Nephron progenitor cell (in vitro differentiated cells): ENCODE measurements at regions not wholly inside any gene's neighbourhood (a gene's known extent, or its start where the extent isn't known, plus 50 kb on each side); places are given as distances from the start of the nearest gene placed in this dataset.

Source experiments
- DNase-seq: peaks from one replicate; pipeline ENCODE4 v3.0.0; 2021
- H3K27ac Mint-ChIP-seq: 2 replicates; pipeline ENCODE4 v1.8.0; 2021; ENCODE audit warnings: mild to moderate bottlenecking, moderate library complexity, mixed read lengths
- H3K27me3 Mint-ChIP-seq: 2 replicates; pipeline ENCODE4 v1.8.0; 2021; ENCODE audit warnings: mild to moderate bottlenecking, low read depth, mixed read lengths; ENCODE audit not compliant: poor library complexity
- H3K36me3 Mint-ChIP-seq: 2 replicates; pipeline ENCODE4 v1.8.0; 2021; ENCODE audit warnings: low read depth, mixed read lengths
- H3K4me1 Mint-ChIP-seq: 2 replicates; pipeline ENCODE4 v1.8.0; 2021; ENCODE audit warnings: mixed read lengths
- H3K4me3 Mint-ChIP-seq: 2 replicates; pipeline ENCODE4 v1.8.0; 2021; ENCODE audit warnings: mild to moderate bottlenecking, moderate library complexity, mixed read lengths
- H3K9me3 Mint-ChIP-seq: 2 replicates; pipeline ENCODE4 v1.8.0; 2021; ENCODE audit warnings: mild to moderate bottlenecking, moderate library complexity, mixed read lengths
- CTCF ChIP-seq: fragments of 200-600 bp; sonication (generic); IDR thresholded peaks from 2 replicates; pipeline ENCODE4 v1.5.0; 2021; ENCODE audit warnings: antibody characterized with exemption

GRCh38 chr18:22688877-22689496, 244.1 kb upstream of the RBBP8 start:
- H3K36me3 Mint-ChIP-seq: no peaks in the 10 kb centered on the region
- H3K4me3 Mint-ChIP-seq: no peak overlapping the region
- DNase-seq: no peak
- H3K4me1 Mint-ChIP-seq: no peaks in the 10 kb centered on the region
- peaks cover 10% of the 10 kb centered on the region for H3K9me3 Mint-ChIP-seq
- H3K27me3 Mint-ChIP-seq: peaks cover 3% of the 10 kb centered on the region
- no peak overlapping the region for H3K27ac Mint-ChIP-seq
- no peak for TF ChIP-seq CTCF

- no peaks in the 10 kb centered on the region for H3K36me3 Mint-ChIP-seq
These were observed 243.4 kb upstream of the RBBP8 start for GRCh38 chr18:22689712-22690111.

GRCh38 chr18:22690556-22690955, 242.6 kb upstream of the RBBP8 start:
- H3K9me3 Mint-ChIP-seq: peaks cover 10% of the 10 kb centered on the region
- H3K27me3 Mint-ChIP-seq: peaks cover 3% of the 10 kb centered on the region
- no peak overlapping the region for H3K4me3 Mint-ChIP-seq
- no peak overlapping the region for H3K27ac Mint-ChIP-seq
- no peaks in the 10 kb centered on the region for H3K36me3 Mint-ChIP-seq
- TF ChIP-seq CTCF: no peak
- no peak for DNase-seq
- no peaks in the 10 kb centered on the region for H3K4me1 Mint-ChIP-seq

More at GRCh38 chr18:22689712-22690111, 243.4 kb upstream of the RBBP8 start:
- Mint-ChIP-seq H3K27me3 (peaks cover 3% of the 10 kb centered on the region), H3K4me3 (no peak overlapping the region), H3K27ac (no peak overlapping the region), H3K9me3 (peaks cover 10% of the 10 kb centered on the region), H3K4me1 (no peaks in the 10 kb centered on the region)
- TF ChIP-seq CTCF: no peak
- no peak for DNase-seq

- Mint-ChIP-seq H3K27me3 (peaks cover 3% of the 10 kb centered on the region), H3K4me3 (no peak overlapping the region)
These were observed 241.0 kb upstream of the RBBP8 start for GRCh38 chr18:22691946-22692710.

GRCh38 chr18:22694954-22695353, 238.2 kb upstream of the RBBP8 start:
- H3K27me3 Mint-ChIP-seq: peaks cover 10% of the 10 kb centered on the region
- no peak overlapping the region for H3K4me3 Mint-ChIP-seq
- DNase-seq: no peak
- no peaks in the 10 kb centered on the region for H3K36me3 Mint-ChIP-seq
- no peak overlapping the region for H3K27ac Mint-ChIP-seq
- H3K4me1 Mint-ChIP-seq: no peaks in the 10 kb centered on the region
- TF ChIP-seq CTCF: no peak
- no peaks in the 10 kb centered on the region for H3K9me3 Mint-ChIP-seq

More at GRCh38 chr18:22691946-22692710, 241.0 kb upstream of the RBBP8 start:
- Mint-ChIP-seq H3K4me1 (no peaks in the 10 kb centered on the region), H3K36me3 (no peaks in the 10 kb centered on the region), H3K27ac (no peak overlapping the region), H3K9me3 (peaks cover 3% of the 10 kb centered on the region)
- no peak for TF ChIP-seq CTCF
- no peak for DNase-seq

GRCh38 chr18:22695674-22696073, 237.5 kb upstream of the RBBP8 start:
- no peak for TF ChIP-seq CTCF
- H3K27me3 Mint-ChIP-seq: peaks cover 13% of the 10 kb centered on the region
- no peak overlapping the region for H3K4me3 Mint-ChIP-seq
- H3K36me3 Mint-ChIP-seq: no peaks in the 10 kb centered on the region
- no peaks in the 10 kb centered on the region for H3K9me3 Mint-ChIP-seq
- no peak overlapping the region for H3K27ac Mint-ChIP-seq
- no peak for DNase-seq
- H3K4me1 Mint-ChIP-seq: no peaks in the 10 kb centered on the region
